ENCODE measurements at regions not wholly inside any gene's neighbourhood (a gene's known extent, or its start where the extent isn't known, plus 50 kb on each side); places are given as distances from the start of the nearest gene placed in this dataset.

GRCh38 chr1:192959657-192960186, 99.4 kb downstream of the UCHL5 start:
- TF ChIP-seq POLR2AphosphoS5 (IDR thresholded peaks at IDR 0.05; ENCODE audit: low read depth, low read length) (no peak), ZBTB33 (IDR thresholded peaks at IDR 0.05; ENCODE audit: borderline replicate concordance, low read depth) (no peak), CTCF (IDR thresholded peaks at IDR 0.05) (no peak), EP300 (IDR thresholded peaks at IDR 0.05; ENCODE audit: borderline replicate concordance in 1 of 2, low read depth in 1 of 2, low read length in 1 of 2) (no peak), EZH2phosphoT487 (IDR thresholded peaks at IDR 0.05; ENCODE audit: borderline replicate concordance, low read depth) (no peak)
